Motor neuron (in vitro differentiated cells): ENCODE measurements at regions not wholly inside any gene's neighbourhood (a gene's known extent, or its start where the extent isn't known, plus 50 kb on each side); places are given as distances from the start of the nearest gene placed in this dataset.

ENCODE experiments used
- ATAC-seq, 8 experiments: fragments of 200-7000 bp; cut with Tn5 transposase; replicated peaks in 6 of 8; 2 replicates each; pipeline ENCODE4 v1.8.0; 2021; ENCODE audit warnings: mild to moderate bottlenecking in 8 of 8, moderate library complexity in 8 of 8
- H3K27ac ChIP-seq, 2 donors: fragments of 250-450 bp; sonication (Bioruptor Pico); 2 replicates each; pipeline ENCODE4 v1.9.0; 2021; ENCODE audit warnings: antibody characterized with exemption in 2 of 2, mild to moderate bottlenecking in 2 of 2, moderate library complexity in 1 of 2
- H3K4me1 ChIP-seq, 2 donors: fragments of 250-450 bp; sonication (Bioruptor Pico); replicated peaks in 1 of 2; 2 replicates each; pipeline ENCODE4 v1.6.1; 2021; ENCODE audit warnings: antibody characterized with exemption in 2 of 2, mild to moderate bottlenecking in 2 of 2, moderate library complexity in 1 of 2
- H3K4me3 ChIP-seq, 5 donors: fragments of 250-450 bp; sonication (Bioruptor Pico); 2 replicates each; pipeline ENCODE4 v1.9.0; 2021; ENCODE audit warnings: antibody characterized with exemption in 5 of 5, mild to moderate bottlenecking in 5 of 5, moderate library complexity in 4 of 5
- WGBS, 10 experiments: fragments of 450-650 bp; shearing (Covaris generic); methylation state at CpG; one replicate each; pipeline ENCODE4 v1.0.0; 2022; 5-methylcytosine and 5-hydroxymethylcytosine counted together
- in situ Hi-C, 9 experiments: fragments of 400-800 bp; cut with MboI; loops; one replicate each; pipeline ENCODE4 v1.15.0; 2021; ENCODE audit warnings: low sequenced_read_pairs in 9 of 9, low pct_unique_long_range_greater_than_20kb in 2 of 9; ENCODE audit not compliant: unreplicated experiment in 9 of 9

- Histone ChIP-seq H3K4me3 (no peak overlapping the region), H3K4me1 (no peaks in the 10 kb centered on the region), H3K27ac (no peak overlapping the region)
- ATAC-seq: no peak
- in situ Hi-C loops: no loop called here
- WGBS, 10 experiments: 8 to 100% (median 90%) methylated on average over 1 to 2 of the region's 2 CpGs
Observed at GRCh38 chr10:83176901-83177300, 962.4 kb upstream of the GHITM start.

GRCh38 chr10:83178526-83178925 is 960.8 kb upstream of the GHITM start:
- in situ Hi-C loops: no loop called here
- H3K27ac ChIP-seq: no peak overlapping the region

GRCh38 chr10:83179371-83179770 is 959.9 kb upstream of the GHITM start:
- Histone ChIP-seq H3K4me1 (no peaks in the 10 kb centered on the region), H3K4me3 (no peak overlapping the region), H3K27ac (no peak overlapping the region)
- 10 to 100% (median 77%) methylated on average over 1 to 4 of the region's 4 CpGs; no CpG with 5 or more reads in 1 of the 10 experiments for WGBS, 10 experiments
- in situ Hi-C loops: no loop called here
- no peak for ATAC-seq

More at GRCh38 chr10:83178526-83178925, 960.8 kb upstream of the GHITM start:
- peak in 3 of 8 experiments; percentile 48 to 71 (median 63) for ATAC-seq
- Histone ChIP-seq H3K4me3 (no peak overlapping the region), H3K4me1 (no peaks in the 10 kb centered on the region)

DNA sequence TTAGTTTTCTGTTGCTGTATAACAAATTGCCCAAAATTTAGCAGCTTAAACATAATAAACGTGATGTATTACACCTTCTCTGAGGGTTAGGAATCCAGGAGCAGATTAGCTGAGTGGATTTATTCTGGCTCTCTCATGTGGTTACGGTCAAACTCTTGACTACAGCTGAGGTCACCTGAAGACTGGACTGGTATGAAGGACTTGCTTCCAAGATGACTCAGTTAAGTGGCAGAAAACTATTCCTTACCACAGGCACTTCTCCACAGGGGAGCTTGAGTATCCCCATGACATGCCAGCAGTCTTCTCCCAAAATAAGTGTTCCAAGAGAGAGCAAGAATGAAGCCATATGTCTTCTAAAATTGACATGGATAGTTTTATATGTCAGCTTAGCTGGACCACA is 957.2 kb upstream of the GHITM start:
- 0 to 100% (median 86%) methylated on average over 1 to 2 of the region's 2 CpGs; no CpG with 5 or more reads in 3 of the 10 experiments for WGBS, 10 experiments
- ATAC-seq: no peak
- Histone ChIP-seq H3K27ac (no peak overlapping the region), H3K4me3 (no peak overlapping the region), H3K4me1 (no peaks in the 10 kb centered on the region)
- in situ Hi-C loops: no loop called here

DNA sequence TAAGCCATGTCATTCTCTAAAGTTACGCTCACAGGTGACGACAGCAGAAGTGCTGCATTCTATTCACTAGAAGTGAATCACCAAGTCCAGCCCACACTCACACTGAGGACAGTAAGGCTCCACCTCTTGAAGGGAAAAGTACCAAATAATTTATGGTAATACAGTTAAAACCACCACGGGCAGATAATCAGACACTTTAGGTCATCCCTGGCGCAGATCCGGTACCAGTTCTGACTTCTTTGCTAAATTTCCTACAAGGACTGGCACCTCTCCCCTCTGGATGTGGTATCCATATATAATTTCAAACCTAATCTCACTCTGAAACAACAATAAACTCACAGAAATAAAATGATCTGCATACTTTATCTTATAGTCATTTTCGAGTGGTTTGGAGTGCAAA is 954.7 kb upstream of the GHITM start:
- peak in 1 of 8 experiments; percentile 73 for ATAC-seq
- Histone ChIP-seq H3K27ac (no peak overlapping the region), H3K4me1 (no peaks in the 10 kb centered on the region), H3K4me3 (no peak overlapping the region)
- in situ Hi-C loops: no loop called here
- WGBS, 10 experiments: 0 to 100% (median 83%) methylated on average over 1 to 6 of the region's 6 CpGs; no CpG with 5 or more reads in 2 of the 10 experiments

DNA sequence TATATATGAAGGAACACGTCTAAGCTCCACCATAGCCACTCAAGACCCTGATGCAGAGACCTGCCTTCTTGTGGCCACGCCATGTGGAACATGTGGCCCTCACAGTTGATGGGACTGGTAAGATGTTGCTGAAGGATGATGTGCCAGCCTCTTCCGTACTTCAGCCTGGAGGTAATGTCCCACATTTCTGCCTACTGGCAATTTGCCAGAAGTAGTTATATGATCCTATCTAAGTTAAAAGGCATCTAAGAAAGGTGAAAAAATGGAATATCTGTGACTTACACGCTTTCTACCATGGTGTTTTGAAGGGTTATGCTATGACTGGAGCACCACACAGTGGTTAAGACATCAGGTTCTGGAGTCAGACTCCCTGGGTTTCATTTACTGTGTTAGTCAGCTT is 948.7 kb upstream of the GHITM start:
- 14 to 100% (median 90%) methylated on average over 1 to 4 of the region's 4 CpGs; no CpG with 5 or more reads in 1 of the 10 experiments for WGBS, 10 experiments
- Histone ChIP-seq H3K4me3 (no peak overlapping the region), H3K4me1 (no peaks in the 10 kb centered on the region), H3K27ac (no peak overlapping the region)
- ATAC-seq: no peak
- in situ Hi-C loops: no loop called here

DNA sequence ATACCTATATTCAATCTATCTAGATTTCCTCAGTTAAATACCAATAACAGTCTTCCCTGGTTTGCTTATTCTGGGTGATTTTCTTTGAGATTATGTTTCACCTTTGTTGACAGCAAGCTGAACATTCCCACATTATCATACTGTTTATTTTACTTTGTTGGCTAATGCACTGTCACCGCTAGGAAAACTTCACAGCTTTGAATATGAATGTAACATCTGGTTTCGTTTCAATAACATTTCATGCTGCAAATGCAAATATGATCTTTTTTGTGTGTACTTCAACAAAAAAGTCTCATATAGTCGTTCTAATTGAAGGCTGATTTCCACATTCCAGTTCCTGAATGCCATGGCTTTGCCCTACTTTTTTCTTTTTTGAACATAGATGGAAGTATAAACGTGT is 946.3 kb upstream of the GHITM start:
- ATAC-seq: peak in 2 of 8 experiments; percentile 38 to 41
- WGBS, 10 experiments: 0 to 53% (median 28%) methylated on average over 2 to 4 of the region's 4 CpGs
- in situ Hi-C loops: no loop called here
- Histone ChIP-seq H3K27ac (no peak overlapping the region), H3K4me1 (no peaks in the 10 kb centered on the region), H3K4me3 (no peak overlapping the region)

GRCh38 chr10:83195021-83195420 is 944.3 kb upstream of the GHITM start:
- ATAC-seq: no peak
- Histone ChIP-seq H3K4me1 (no peaks in the 10 kb centered on the region), H3K27ac (no peak overlapping the region), H3K4me3 (no peak overlapping the region)
- in situ Hi-C loops: no loop called here
- 48 to 100% (median 96%) methylated on average over 1 to 3 of the region's 3 CpGs; no CpG with 5 or more reads in 1 of the 10 experiments for WGBS, 10 experiments

GRCh38 chr10:83199374-83199773 is 939.9 kb upstream of the GHITM start:
- H3K27ac ChIP-seq: no peak overlapping the region
- no peak for ATAC-seq
- H3K4me3 ChIP-seq: no peak overlapping the region
- 0 to 93% (median 75%) methylated on average over 1 of the region's 1 CpG; no CpG with 5 or more reads in 3 of the 10 experiments for WGBS, 10 experiments
- H3K4me1 ChIP-seq: peaks cover 0 to 8% of the 10 kb centered on the region in 2 donors
- in situ Hi-C loops: no loop called here

DNA sequence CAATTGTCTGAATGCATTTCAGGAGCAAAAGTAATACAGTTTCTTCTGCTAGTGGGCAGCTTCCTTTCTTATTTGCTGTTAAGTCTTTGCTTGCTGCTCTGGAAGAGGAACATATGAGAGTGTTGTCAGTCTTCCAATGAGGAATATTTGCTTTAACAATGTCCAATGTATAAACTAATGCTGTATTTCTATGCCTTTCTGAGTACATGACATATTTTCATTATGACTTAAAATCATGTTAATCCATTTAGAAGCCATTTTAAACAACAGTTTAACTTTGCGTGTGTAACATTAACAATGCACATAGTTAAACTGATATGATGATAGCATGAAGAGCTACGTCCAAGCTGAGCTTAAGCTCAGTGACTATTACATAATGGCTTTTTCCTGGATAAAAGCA is 933.4 kb upstream of the GHITM start:
- no peak overlapping the region for H3K4me3 ChIP-seq
- in situ Hi-C loops: no loop called here
- ATAC-seq: no peak
- 25 to 93% (median 60%) methylated on average over 1 to 2 of the region's 2 CpGs; no CpG with 5 or more reads in 1 of the 10 experiments for WGBS, 10 experiments
- H3K27ac ChIP-seq: no peak overlapping the region
- H3K4me1 ChIP-seq: peaks cover 14 to 29% of the 10 kb centered on the region in 2 donors

- no peak for ATAC-seq
Observed at GRCh38 chr10:83212632-83213334, 926.5 kb upstream of the GHITM start.

DNA sequence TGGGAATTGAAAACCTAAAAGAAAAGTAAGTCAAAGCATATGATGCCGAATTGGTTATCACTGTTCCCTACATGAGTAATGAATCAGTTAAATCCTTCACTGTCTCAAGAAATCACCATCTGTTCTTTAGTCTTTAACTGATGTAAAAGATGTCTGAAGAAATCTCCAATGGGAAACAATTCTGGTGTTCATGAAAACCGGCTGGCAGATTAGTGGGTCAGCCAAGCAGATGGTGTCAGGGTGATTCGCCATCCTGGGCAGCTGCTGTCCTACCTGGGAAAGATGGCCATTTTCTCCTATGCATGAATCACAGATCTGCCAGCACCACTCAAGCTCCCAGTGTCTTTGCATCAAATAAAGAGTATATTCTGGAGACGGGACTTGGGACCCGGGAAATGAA is 925.2 kb upstream of the GHITM start:
- 0 to 100% (median 75%) methylated on average over 1 to 4 of the region's 5 CpGs for WGBS, 10 experiments
- in situ Hi-C loops: no loop called here
- Histone ChIP-seq H3K4me3 (no peak overlapping the region), H3K27ac (no peak overlapping the region), H3K4me1 (peaks cover 8 to 9% of the 10 kb centered on the region in 2 donors)
- ATAC-seq: no peak

More at GRCh38 chr10:83212632-83213334, 926.5 kb upstream of the GHITM start:
- no peak overlapping the region for H3K4me3 ChIP-seq
- H3K4me1 ChIP-seq: peaks cover 14 to 15% of the 10 kb centered on the region in 2 donors
- 0 to 100% (median 50%) methylated on average over 1 of the region's 3 CpGs; no CpG with 5 or more reads in 6 of the 10 experiments for WGBS, 10 experiments
- in situ Hi-C loops: no loop called here
- no peak overlapping the region for H3K27ac ChIP-seq

GRCh38 chr10:83218205-83218604 is 921.1 kb upstream of the GHITM start:
- no peak overlapping the region for H3K27ac ChIP-seq
- no peak overlapping the region for H3K4me3 ChIP-seq
- in situ Hi-C loops: no loop called here
- no peaks in the 10 kb centered on the region for H3K4me1 ChIP-seq
- WGBS, 10 experiments: 40 to 92% (median 74%) methylated on average over 1 to 5 of the region's 5 CpGs; no CpG with 5 or more reads in 2 of the 10 experiments
- no peak for ATAC-seq

DNA sequence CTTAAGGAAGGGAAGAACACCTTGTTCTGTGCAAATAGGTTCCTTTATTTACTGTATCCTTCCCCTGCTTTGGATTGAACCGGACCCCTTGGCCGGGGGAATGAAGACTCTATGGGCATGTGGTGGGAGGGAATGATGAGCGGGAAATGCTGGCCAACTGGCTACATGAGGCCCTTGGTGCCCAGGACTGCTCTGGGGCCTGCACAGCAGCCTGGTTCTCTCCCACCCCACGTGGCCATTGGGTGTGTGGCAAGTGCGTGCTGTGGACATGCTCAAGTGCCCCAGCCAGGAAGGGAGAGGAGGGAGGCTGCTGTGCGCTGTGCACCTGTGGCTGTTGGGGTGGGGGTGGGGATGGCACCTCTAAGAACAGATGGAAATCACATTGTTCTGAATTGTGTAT is 917.0 kb upstream of the GHITM start:
- Histone ChIP-seq H3K4me1 (no peaks in the 10 kb centered on the region), H3K27ac (no peak overlapping the region), H3K4me3 (no peak overlapping the region)
- ATAC-seq: no peak
- 0 to 100% (median 80%) methylated on average over 1 to 3 of the region's 6 CpGs; no CpG with 5 or more reads in 7 of the 10 experiments for WGBS, 10 experiments
- in situ Hi-C loops: no loop called here
